Cardiac fibroblast (primary cell): ENCODE measurements at regions not wholly inside any gene's neighbourhood (a gene's known extent, or its start where the extent isn't known, plus 50 kb on each side); places are given as distances from the start of the nearest gene placed in this dataset.

Source experiments
- DNase-seq, 2 donors: peaks; one replicate each; pipeline versions ENCODE4 v3.0.0 to v3.0.0-alpha.2; 2010; ENCODE audit warnings: low read depth in 2 of 2
- H3K4me3 ChIP-seq, 2 donors: replicated peaks in 1 of 2; 1 replicate in 1 of 2; 2 replicates in 1 of 2; pipeline ENCODE4 v1.5.1; 2011; ENCODE audit warnings: low read depth in 2 of 2, low read length in 2 of 2, mild to moderate bottlenecking in 2 of 2, moderate library complexity in 1 of 2
- CTCF ChIP-seq: IDR thresholded peaks from one replicate; pipeline ENCODE4 v1.5.1; 2011; ENCODE audit warnings: low read depth, mild to moderate bottlenecking, low read length, inconsistent platforms

DNA sequence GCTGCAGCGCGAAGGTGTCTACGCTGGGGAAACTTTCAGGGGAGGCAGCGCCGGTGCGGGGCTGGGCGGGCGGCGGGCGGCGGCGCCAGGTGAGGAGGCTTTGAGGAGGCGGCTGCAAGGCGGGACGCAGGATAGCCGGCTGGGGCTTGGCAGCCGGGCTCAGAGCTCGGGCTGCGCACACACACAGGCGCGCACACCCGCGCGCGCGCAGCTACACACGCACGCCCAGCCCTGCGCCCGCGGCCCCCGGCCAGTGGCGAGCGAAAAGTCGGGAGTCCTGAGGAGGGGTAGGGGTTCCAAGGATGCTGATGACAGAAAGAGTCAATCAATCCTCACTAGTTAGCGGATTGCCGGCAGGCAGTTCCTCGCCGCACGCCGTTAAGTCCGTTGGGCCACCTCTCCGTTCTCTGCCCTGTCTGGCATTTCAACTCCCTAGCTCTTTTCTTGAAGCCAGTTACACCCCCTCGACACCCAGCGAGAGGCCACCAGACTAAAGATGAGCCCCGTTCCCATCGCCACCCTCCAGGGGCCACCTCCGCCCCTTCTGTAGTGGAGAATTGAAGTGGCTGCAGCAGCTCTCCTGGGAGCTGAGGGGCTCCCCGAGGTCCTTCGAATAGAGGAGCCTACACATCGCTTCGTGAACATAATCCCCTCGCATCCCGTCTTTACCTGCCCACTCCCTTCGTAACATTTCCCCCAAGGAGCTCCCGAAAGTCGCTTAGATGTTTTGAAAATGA is 1640.3 kb upstream of the C9orf72 start, which contains the start of gene LINGO2:
Gene LINGO2, minus strand, starts transcription at position 185 of the 737 bp plus-strand sequence.
- no peak for TF ChIP-seq CTCF
- H3K4me3 ChIP-seq: peak within 1 kb of the TSS in 1 of 2 donors; percentile 45
- no peak for DNase-seq

- DNase-seq: no peak
- no peak for TF ChIP-seq CTCF
- H3K4me3 ChIP-seq: peak overlapping the region in 1 of 2 donors; percentile 21
These were observed 1640.9 kb upstream of the C9orf72 start for GRCh38 chr9:29214154-29214689.

DNA sequence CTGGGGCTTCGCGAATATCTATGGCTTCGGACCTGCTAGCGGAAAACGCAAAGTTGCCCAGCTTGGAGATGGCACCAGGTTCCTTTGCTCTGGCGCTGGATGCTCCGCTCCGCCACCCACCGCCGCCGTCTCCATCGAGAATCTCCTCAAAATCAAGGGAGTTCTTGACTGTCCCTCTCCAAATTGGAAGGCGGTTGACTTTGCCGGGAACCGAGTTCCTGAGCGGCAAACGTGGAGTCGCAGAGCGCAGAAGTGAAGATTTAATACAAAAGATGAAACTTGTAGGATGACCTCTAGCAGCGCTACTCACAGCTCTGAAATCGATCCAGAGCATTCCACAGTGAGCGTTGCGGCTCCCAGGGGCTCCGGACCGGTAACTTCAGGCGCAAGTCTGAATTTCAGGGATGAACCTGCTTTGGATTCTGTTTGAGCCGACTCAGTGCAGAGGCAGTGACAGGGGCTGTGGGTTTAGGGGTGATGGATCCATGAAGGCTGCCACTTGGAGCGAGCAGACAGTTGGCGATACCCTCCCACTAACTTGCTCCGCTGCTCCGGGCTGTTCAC is 1641.5 kb upstream of the C9orf72 start:
- peak overlapping the region in 1 of 2 donors; percentile 8 for H3K4me3 ChIP-seq
- no peak for TF ChIP-seq CTCF
- no peak for DNase-seq

DNA sequence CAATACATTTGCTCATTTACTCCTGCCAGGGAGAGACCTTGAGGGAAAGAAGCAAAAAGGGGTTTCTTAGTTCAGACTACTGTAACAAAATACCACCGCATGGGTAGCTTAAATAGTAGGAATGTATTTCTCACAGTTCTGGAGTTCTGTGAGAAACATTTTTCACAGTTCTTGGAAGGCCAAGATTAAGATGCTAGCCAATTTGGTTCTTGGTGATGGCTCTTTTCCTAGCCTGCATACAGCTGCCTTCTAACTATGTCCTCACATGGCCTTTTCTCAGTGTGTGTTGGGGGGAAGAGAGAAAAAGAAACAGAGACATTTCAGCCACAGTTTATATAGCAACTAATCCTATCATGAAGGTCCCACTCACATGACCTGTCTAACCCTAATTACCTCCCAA is 1644.7 kb upstream of the C9orf72 start:
- no peak for DNase-seq
- TF ChIP-seq CTCF: no peak
- H3K4me3 ChIP-seq: no peak overlapping the region

DNA sequence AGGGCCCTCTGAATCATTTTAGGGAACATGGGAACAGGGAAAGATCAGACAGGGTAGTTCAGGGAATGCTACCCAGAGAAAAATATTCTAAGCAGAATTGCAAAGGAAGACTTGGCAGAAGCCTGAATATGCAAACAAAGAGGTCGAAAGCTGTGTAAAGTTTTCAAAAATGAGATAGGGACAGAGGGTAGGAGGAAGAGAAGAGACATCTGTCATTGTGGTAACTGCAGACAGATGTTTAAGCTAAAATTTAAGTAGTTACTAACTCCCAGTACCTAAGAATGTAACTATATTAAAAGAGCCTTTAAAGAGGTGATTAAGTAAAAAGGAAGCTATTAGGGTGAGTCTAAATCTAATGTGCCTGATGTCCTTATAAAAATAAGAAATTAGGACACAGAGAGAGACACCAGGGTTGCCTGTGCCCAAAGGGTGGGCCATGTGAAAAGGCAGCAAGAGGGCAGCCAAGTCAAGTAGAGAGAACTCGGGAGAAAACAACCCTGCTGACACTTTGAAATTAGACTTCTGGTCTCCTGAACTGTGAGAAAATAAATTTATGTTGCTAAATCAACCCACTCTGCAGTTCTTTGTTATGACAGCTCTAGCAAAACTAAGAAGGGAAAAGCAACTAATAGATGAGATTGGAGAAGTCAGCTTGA is 1647.4 kb upstream of the C9orf72 start:
- no peak for TF ChIP-seq CTCF
- no peak for DNase-seq
- no peak overlapping the region for H3K4me3 ChIP-seq

DNA sequence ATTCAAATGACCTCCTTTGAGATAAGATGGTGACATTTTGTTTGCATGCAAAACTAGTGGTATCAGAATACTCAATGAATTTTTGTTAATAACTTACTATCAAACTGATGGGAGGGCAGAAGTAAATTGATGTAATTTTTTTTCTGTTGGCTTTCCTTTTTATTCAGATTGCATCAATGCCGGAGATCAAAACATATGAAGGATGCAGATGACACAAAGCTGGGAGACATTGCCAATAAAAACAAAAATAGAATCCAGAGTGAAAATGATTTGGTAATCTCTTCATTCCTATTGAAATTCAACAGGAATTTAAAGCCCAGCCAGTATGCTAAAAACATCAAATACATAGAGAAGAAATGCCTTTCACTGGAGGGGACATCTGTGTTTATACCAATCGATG is 1655.3 kb upstream of the C9orf72 start:
- DNase-seq: no peak
- H3K4me3 ChIP-seq: no peak overlapping the region
- TF ChIP-seq CTCF: no peak
